ENCODE measurements at regions not wholly inside any gene's neighbourhood (a gene's known extent, or its start where the extent isn't known, plus 50 kb on each side); places are given as distances from the start of the nearest gene placed in this dataset.

GRCh38 chr3:76940181-76940770 is 99.6 kb upstream of the ROBO2 start:
- no peak for DNase-seq

GRCh38 chr3:76941376-76941775 is 98.5 kb upstream of the ROBO2 start:
- no peak for DNase-seq

GRCh38 chr3:76942101-76942500 is 97.8 kb upstream of the ROBO2 start:
- DNase-seq = no peak

GRCh38 chr3:76943058-76943457 is 96.8 kb upstream of the ROBO2 start:
- DNase-seq = no peak

GRCh38 chr3:76943671-76944070 is 96.2 kb upstream of the ROBO2 start:
- no peak for DNase-seq

GRCh38 chr3:76949033-76949432 is 90.9 kb upstream of the ROBO2 start:
- no peak for DNase-seq

- DNase-seq = no peak
These were observed 90.4 kb upstream of the ROBO2 start for GRCh38 chr3:76949462-76949861.

- no peak for DNase-seq
These were observed 89.3 kb upstream of the ROBO2 start for GRCh38 chr3:76950590-76950989.

GRCh38 chr3:76954412-76954811 is 85.5 kb upstream of the ROBO2 start:
- no peak for DNase-seq

GRCh38 chr3:76958274-76958673 is 81.6 kb upstream of the ROBO2 start:
- no peak for DNase-seq

GRCh38 chr3:76958861-76959260 is 81.0 kb upstream of the ROBO2 start:
- DNase-seq = no peak

- no peak for DNase-seq
These were observed 78.6 kb upstream of the ROBO2 start for GRCh38 chr3:76961284-76961683.

- no peak for DNase-seq
These were observed 74.7 kb upstream of the ROBO2 start for GRCh38 chr3:76965122-76965725.

- DNase-seq = no peak
These were observed 70.4 kb upstream of the ROBO2 start for GRCh38 chr3:76969471-76969870.

- no peak for DNase-seq
These were observed 69.8 kb upstream of the ROBO2 start for GRCh38 chr3:76969996-76970615.

GRCh38 chr3:76972624-76973296 is 67.1 kb upstream of the ROBO2 start:
- no peak for DNase-seq

GRCh38 chr3:76976996-76977395 is 62.9 kb upstream of the ROBO2 start:
- DNase-seq = no peak

- no peak for DNase-seq
These were observed 54.3 kb upstream of the ROBO2 start for GRCh38 chr3:76985645-76986044.

- no peak for DNase-seq
These were observed 52.9 kb upstream of the ROBO2 start for GRCh38 chr3:76986876-76987474.

Measured in amniotic stem cell (primary cell).